ENCODE measurements at regions not wholly inside any gene's neighbourhood (a gene's known extent, or its start where the extent isn't known, plus 50 kb on each side); places are given as distances from the start of the nearest gene placed in this dataset.
A peak's percentile ranks its signal among the peaks of the same experiment; 100 is the strongest.
"Not testable (repeated sequence)": the region's sequence is repeated elsewhere in the genome, so short reads cannot be mapped to it uniquely, and the experiment has no call there.

- no peak for DNase-seq
These were observed 232.0 kb downstream of the ANKRD60 start for GRCh38 chr20:57996465-57996864.

GRCh38 chr20:57995381-57995977 is 233.0 kb downstream of the ANKRD60 start:
- no peak for DNase-seq

- DNase-seq = peak; percentile 83
These were observed 234.6 kb downstream of the ANKRD60 start for GRCh38 chr20:57993716-57994431.

- DNase-seq = no peak
These were observed 237.1 kb downstream of the ANKRD60 start for GRCh38 chr20:57991211-57991881.

- DNase-seq = no peak
These were observed 238.0 kb downstream of the ANKRD60 start for GRCh38 chr20:57990396-57990987.

GRCh38 chr20:57988828-57989227 is 239.6 kb downstream of the ANKRD60 start:
- no peak for DNase-seq

GRCh38 chr20:57988422-57988821 is 240.0 kb downstream of the ANKRD60 start:
- no peak for DNase-seq

GRCh38 chr20:57987659-57988058 is 240.8 kb downstream of the ANKRD60 start:
- no peak for DNase-seq

GRCh38 chr20:57986666-57987065 is 241.8 kb downstream of the ANKRD60 start:
- peak; percentile 7 for DNase-seq

GRCh38 chr20:57985278-57985677 is 243.2 kb downstream of the ANKRD60 start:
- no peak for DNase-seq

GRCh38 chr20:57983082-57983481 is 245.4 kb downstream of the ANKRD60 start:
- DNase-seq = no peak

GRCh38 chr20:57980506-57980905 is 247.9 kb downstream of the ANKRD60 start:
- DNase-seq = no peak

- DNase-seq = no peak
These were observed 250.9 kb downstream of the ANKRD60 start for GRCh38 chr20:57977569-57977968.

GRCh38 chr20:57977141-57977540 is 251.3 kb downstream of the ANKRD60 start:
- no peak for DNase-seq

- no peak for DNase-seq
These were observed 253.6 kb downstream of the ANKRD60 start for GRCh38 chr20:57974863-57975262.

GRCh38 chr20:57973886-57974285 is 254.6 kb downstream of the ANKRD60 start:
- no peak for DNase-seq

- DNase-seq = not testable (repeated sequence)
These were observed 256.9 kb downstream of the ANKRD60 start for GRCh38 chr20:57971583-57971982.

GRCh38 chr20:57970856-57971255 is 257.6 kb downstream of the ANKRD60 start:
- no peak for DNase-seq

- no peak for DNase-seq
These were observed 258.3 kb downstream of the ANKRD60 start for GRCh38 chr20:57970116-57970515.

- DNase-seq = no peak
These were observed 258.3 kb upstream of the PMEPA1 start for GRCh38 chr20:57968120-57968519.

GRCh38 chr20:57967364-57967763 is 257.5 kb upstream of the PMEPA1 start:
- no peak for DNase-seq

- DNase-seq = no peak
These were observed 256.8 kb upstream of the PMEPA1 start for GRCh38 chr20:57966620-57967019.

GRCh38 chr20:57965441-57965840 is 255.6 kb upstream of the PMEPA1 start:
- DNase-seq = no peak
